ENCODE measurements at regions not wholly inside any gene's neighbourhood (a gene's known extent, or its start where the extent isn't known, plus 50 kb on each side); places are given as distances from the start of the nearest gene placed in this dataset.

GRCh38 chr19:27718234-27718633 is 1494.7 kb downstream of the UQCRFS1 start (continued):
- TF ChIP-seq DPF2 (IDR thresholded peaks at IDR 0.05), result no peak

- H3K4me3 ChIP-seq, result no peak overlapping the region
- in situ Hi-C loops (cut with MboI) (no loop called here), intact Hi-C loops (cut with micrococcal nuclease; ENCODE audit: unreplicated experiment) (no loop called here)
- H3K79me2 ChIP-seq (ENCODE audit: control insufficient read depth, insufficient read depth, low read length), result no peaks in the 10 kb centered on the region
- CTCF ChIA-PET, result no interaction called here
- H3K4me1 ChIP-seq (ENCODE audit: control insufficient read depth, insufficient read depth, low read length), result no peaks in the 10 kb centered on the region
- TF ChIP-seq RFX5 (IDR thresholded peaks at IDR 0.05; ENCODE audit: low read depth, low read length) (no peak), KDM1A (IDR thresholded peaks at IDR 0.05; ENCODE audit: borderline replicate concordance) (no peak), CHD2 (IDR thresholded peaks at IDR 0.05; ENCODE audit: borderline replicate concordance, low read depth, low read length) (no peak), USF2 (IDR thresholded peaks at IDR 0.05; ENCODE audit: borderline replicate concordance, low read depth, low read length) (no peak)
- TF ChIP-seq, protein P1, sequence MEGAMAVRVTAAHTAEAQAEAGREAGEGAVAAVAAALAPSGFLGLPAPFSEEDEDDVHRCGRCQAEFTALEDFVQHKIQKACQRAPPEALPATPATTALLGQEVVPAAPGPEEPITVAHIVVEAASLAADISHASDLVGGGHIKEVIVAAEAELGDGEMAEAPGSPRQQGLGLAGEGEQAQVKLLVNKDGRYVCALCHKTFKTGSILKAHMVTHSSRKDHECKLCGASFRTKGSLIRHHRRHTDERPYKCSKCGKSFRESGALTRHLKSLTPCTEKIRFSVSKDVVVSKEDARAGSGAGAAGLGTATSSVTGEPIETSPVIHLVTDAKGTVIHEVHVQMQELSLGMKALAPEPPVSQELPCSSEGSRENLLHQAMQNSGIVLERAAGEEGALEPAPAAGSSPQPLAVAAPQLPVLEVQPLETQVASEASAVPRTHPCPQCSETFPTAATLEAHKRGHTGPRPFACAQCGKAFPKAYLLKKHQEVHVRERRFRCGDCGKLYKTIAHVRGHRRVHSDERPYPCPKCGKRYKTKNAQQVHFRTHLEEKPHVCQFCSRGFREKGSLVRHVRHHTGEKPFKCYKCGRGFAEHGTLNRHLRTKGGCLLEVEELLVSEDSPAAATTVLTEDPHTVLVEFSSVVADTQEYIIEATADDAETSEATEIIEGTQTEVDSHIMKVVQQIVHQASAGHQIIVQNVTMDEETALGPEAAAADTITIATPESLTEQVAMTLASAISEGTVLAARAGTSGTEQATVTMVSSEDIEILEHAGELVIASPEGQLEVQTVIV (IDR thresholded peaks at IDR 0.05; ENCODE audit: borderline replicate concordance, partially characterized antibody), result no peak
- TF ChIP-seq, protein P2, sequence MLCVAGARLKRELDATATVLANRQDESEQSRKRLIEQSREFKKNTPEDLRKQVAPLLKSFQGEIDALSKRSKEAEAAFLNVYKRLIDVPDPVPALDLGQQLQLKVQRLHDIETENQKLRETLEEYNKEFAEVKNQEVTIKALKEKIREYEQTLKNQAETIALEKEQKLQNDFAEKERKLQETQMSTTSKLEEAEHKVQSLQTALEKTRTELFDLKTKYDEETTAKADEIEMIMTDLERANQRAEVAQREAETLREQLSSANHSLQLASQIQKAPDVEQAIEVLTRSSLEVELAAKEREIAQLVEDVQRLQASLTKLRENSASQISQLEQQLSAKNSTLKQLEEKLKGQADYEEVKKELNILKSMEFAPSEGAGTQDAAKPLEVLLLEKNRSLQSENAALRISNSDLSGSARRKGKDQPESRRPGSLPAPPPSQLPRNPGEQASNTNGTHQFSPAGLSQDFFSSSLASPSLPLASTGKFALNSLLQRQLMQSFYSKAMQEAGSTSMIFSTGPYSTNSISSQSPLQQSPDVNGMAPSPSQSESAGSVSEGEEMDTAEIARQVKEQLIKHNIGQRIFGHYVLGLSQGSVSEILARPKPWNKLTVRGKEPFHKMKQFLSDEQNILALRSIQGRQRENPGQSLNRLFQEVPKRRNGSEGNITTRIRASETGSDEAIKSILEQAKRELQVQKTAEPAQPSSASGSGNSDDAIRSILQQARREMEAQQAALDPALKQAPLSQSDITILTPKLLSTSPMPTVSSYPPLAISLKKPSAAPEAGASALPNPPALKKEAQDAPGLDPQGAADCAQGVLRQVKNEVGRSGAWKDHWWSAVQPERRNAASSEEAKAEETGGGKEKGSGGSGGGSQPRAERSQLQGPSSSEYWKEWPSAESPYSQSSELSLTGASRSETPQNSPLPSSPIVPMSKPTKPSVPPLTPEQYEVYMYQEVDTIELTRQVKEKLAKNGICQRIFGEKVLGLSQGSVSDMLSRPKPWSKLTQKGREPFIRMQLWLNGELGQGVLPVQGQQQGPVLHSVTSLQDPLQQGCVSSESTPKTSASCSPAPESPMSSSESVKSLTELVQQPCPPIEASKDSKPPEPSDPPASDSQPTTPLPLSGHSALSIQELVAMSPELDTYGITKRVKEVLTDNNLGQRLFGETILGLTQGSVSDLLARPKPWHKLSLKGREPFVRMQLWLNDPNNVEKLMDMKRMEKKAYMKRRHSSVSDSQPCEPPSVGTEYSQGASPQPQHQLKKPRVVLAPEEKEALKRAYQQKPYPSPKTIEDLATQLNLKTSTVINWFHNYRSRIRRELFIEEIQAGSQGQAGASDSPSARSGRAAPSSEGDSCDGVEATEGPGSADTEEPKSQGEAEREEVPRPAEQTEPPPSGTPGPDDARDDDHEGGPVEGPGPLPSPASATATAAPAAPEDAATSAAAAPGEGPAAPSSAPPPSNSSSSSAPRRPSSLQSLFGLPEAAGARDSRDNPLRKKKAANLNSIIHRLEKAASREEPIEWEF (IDR thresholded peaks at IDR 0.05; ENCODE audit: insufficient replicate concordance, low read depth, low read length), result no peak
- POLR2A ChIA-PET, result no interaction called here
- SMC1A ChIA-PET (ENCODE audit: uncharacterized antibody, unreplicated experiment), result no interaction called here
- no peaks in the 10 kb centered on the region for H3K36me3 ChIP-seq (ENCODE audit: control insufficient read depth in 2 of 2, insufficient read depth in 2 of 2, low read length in 1 of 2)
- DNase-seq (ENCODE audit: low read depth, low spot score), result no peak
- no peaks in the 10 kb centered on the region for H4K20me1 ChIP-seq (ENCODE audit: control insufficient read depth, insufficient read depth)
- BruUV-seq (replicated peaks), result no TSS peak
- H3K9ac ChIP-seq (ENCODE audit: control insufficient read depth, insufficient read depth, low read length), result no peak overlapping the region
- H3K27ac ChIP-seq (ENCODE audit: control insufficient read depth, insufficient read depth), result no peak overlapping the region
- no peaks in the 10 kb centered on the region for H3K27me3 ChIP-seq (replicated peaks in 1 of 2; ENCODE audit: control insufficient read depth in 2 of 2, insufficient read depth in 2 of 2, low read length in 1 of 2)
- RAD21 ChIA-PET (ENCODE audit: unreplicated experiment), result no interaction called here
- no peaks in the 10 kb centered on the region; the same call in 2 of the 3 replicates for H3K9me3 ChIP-seq (replicated peaks; ENCODE audit: control insufficient read depth, insufficient read depth, low read length)
- H3K4me2 ChIP-seq (ENCODE audit: control insufficient read depth, insufficient read depth), result no peak overlapping the region
- FAIRE-seq, result no peak
- no peak for ATAC-seq
- H2AFZ ChIP-seq (ENCODE audit: control insufficient read depth, low read depth, low read length), result no peak overlapping the region
Measured at GRCh38 chr19:27717825-27718224, 1495.1 kb downstream of the UQCRFS1 start.
